ENCODE measurements at regions not wholly inside any gene's neighbourhood (a gene's known extent, or its start where the extent isn't known, plus 50 kb on each side); places are given as distances from the start of the nearest gene placed in this dataset.
A peak's percentile ranks its signal among the peaks of the same experiment; 100 is the strongest.

DNA sequence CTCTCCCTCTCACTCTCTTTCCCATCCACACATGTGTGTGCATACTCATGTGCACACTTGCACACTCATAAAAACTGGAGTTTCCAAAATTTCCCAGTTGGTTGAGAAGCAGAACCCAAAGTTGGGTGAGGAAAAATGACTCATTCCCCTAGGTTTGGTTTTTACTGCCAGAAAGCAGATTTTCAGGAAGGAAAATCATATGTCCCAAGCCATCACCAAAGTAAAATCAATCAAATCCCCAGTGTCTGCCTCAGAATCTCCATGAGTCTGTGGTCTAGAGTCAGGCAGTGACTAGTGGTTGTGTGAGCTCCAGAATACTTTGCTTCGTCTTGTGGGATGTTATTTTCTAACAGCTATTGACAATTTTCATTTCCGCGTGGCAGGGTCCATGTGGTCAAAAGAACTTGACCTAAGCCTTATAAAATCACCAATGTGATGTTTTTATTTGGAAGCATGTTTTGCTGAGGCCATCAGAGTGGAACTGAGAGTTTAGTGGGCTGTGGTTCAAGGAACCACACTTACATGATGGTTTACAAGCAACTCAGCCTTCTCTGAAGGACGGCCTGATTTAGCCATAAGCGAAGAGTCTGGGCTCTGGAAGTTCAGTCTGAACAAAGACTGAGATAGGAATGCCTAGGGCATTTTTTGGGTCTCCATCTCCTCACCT, 81.9 kb upstream of the CCN6 start:
- no peaks in the 10 kb centered on the region for H3K9me3 ChIP-seq (ENCODE audit: control insufficient read depth, low read length, poor library complexity, severe bottlenecking)
- no peak for DNase-seq
- ATAC-seq, result no peak
- Mint-ChIP-seq H3K4me1 (peaks cover 18% of the 10 kb centered on the region), H3K27me3 (peaks cover 12% of the 10 kb centered on the region), H3K4me3 (no peak overlapping the region), H3K27ac (peak overlapping the region; percentile 98), H3K36me3 (ENCODE audit: low read depth) (peaks cover 3% of the 10 kb centered on the region)

DNA sequence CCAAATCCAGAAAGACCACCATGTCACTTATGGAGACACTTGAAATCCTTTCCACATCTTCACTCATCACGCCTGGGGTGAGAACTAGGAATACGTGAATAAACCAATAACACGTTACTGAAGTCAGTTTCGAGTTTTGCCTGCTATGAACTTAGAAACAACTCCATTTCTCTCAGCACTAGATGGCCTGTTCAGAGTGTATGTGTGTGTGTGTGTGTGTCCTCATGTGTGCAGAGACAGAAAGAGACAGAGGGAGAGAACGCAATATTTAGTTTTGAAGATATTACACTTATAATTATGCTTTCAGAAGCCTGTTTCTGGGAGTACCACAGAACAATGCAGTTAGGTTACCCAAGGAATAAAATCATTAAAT, 81.2 kb upstream of the CCN6 start:
- Mint-ChIP-seq H3K27ac (peak overlapping the region; percentile 98), H3K4me1 (peaks cover 15% of the 10 kb centered on the region), H3K36me3 (ENCODE audit: low read depth) (peaks cover 3% of the 10 kb centered on the region), H3K27me3 (peaks cover 5% of the 10 kb centered on the region), H3K4me3 (peak overlapping the region; percentile 78)
- DNase-seq, result no peak
- H3K9me3 ChIP-seq (ENCODE audit: control insufficient read depth, low read length, poor library complexity, severe bottlenecking), result no peaks in the 10 kb centered on the region
- peak; percentile 15 for ATAC-seq

DNA sequence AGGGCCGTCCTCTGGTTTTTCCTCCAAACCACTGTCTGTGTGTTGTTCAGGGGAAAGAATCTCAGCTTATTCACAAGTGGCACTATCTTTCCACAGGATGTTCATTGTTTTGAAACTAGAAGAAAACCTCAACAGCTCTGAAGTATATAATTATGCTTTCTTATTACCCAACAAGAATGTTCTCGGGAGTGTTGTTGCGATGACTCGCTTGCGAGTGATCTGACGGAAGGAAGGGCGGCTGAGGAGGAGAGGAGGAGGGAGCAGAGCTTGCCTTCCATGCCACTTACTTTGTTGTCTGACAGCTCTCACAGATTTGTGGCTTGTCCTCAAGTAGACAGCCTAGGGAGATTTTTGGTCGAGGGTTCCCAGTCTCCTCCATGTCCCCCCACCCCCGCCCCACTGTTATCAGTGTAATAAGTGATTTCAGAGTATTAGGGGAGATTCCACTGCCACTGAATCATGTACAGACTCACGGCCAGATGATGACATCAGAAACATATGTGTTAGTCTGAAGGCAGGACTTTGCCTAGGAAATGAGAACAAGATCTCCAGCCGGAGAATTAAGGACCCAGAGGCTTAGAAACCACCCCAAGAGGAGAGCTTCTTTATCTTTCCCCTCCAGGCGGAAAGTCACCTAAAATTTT, 80.7 kb upstream of the CCN6 start:
- H3K4me3 Mint-ChIP-seq, result peak overlapping the region; percentile 78
- H3K9me3 ChIP-seq (ENCODE audit: control insufficient read depth, low read length, poor library complexity, severe bottlenecking), result no peaks in the 10 kb centered on the region
- peak in 2 of 3 donors; percentile 26 to 43 for DNase-seq
- H3K27me3 Mint-ChIP-seq, result peaks cover 5% of the 10 kb centered on the region
- H3K36me3 Mint-ChIP-seq (ENCODE audit: low read depth), result no peaks in the 10 kb centered on the region
- peak overlapping the region; percentile 98 for H3K27ac Mint-ChIP-seq
- peak; percentile 89 for ATAC-seq
- H3K4me1 Mint-ChIP-seq, result peaks cover 15% of the 10 kb centered on the region

DNA sequence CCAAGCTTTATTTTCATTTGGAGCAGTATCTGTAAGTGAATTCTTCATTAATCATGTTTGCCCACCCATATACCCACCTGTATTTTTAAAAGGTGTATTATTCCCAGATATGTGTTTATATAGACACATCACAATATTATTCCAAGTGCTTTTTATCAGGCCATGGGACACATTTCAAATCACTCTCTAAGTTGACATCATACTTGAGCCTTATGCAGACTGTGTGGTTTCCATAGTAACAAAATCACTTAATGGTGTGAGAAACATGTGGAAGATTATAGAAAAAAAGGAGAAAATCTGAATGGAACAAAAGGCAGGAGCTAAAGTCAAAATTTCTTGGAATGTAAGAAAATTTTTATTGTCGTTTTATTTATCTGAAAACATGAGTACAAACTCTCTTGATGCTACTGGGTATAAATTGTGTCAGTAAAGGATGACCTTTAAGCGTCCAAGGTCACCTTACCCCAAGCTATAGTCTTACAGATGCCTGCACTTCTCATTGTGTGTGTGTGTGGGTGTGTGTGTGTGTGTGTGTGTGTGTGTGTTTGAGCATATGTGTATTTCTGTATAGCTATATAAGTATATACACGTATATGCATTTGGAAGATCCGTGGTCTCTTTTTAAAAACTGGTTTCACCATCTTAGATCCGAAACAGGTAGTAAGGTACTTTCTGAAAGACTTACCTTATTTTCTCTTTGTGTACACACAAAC, 79.8 kb upstream of the CCN6 start:
- peak overlapping the region; percentile 78 for H3K4me3 Mint-ChIP-seq
- DNase-seq (no peak), ATAC-seq (no peak)
- H3K36me3 Mint-ChIP-seq (ENCODE audit: low read depth), result no peaks in the 10 kb centered on the region
- peaks cover 5% of the 10 kb centered on the region for H3K27me3 Mint-ChIP-seq
- peaks cover 15% of the 10 kb centered on the region for H3K4me1 Mint-ChIP-seq
- no peaks in the 10 kb centered on the region for H3K9me3 ChIP-seq (ENCODE audit: control insufficient read depth, low read length, poor library complexity, severe bottlenecking)
- H3K27ac Mint-ChIP-seq, result peak overlapping the region; percentile 98

DNA sequence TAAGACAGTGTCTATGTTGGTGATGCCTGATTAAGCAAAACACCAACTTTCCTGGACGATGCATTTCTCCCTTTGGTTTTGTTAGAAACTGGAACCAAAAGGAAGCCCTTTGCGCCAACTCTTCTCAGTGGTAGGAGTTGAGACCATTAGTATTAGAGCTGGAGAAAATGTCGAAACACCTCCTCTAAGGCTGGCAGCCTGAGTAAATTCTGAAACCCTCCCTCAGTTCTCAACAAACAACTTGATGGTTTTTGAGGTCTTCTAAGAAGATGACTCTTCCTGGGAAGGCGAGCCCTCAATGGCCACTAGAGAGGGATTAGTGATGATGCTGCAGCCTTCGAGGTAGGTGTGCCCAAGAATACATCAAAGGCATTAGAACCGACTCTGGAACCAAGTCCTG, 78.4 kb upstream of the CCN6 start:
- H3K36me3 Mint-ChIP-seq (ENCODE audit: low read depth), result no peaks in the 10 kb centered on the region
- DNase-seq, result no peak

DNA sequence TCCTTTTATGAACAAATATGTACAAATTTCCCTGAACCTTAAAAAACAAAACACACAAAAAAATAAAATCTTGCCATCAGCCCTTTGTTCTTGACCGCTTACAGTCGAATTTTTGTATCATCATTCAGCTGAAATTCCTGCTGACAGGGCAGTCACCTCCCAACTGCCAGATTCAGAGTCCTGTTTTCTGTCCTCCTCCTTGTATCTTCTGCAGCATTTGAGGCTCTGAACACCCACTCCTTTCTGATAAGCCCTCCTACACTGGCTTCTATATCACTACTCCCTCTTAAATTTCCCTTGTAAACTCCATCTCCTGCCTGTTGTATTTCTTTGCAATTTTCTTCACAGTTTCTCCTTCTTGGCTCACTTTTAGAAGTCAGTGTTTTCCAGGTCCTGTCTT, 77.8 kb upstream of the CCN6 start:
- Mint-ChIP-seq H3K4me3 (no peak overlapping the region), H3K27ac (no peak overlapping the region), H3K27me3 (no peaks in the 10 kb centered on the region), H3K36me3 (ENCODE audit: low read depth) (no peaks in the 10 kb centered on the region), H3K4me1 (peaks cover 22% of the 10 kb centered on the region)
- DNase-seq (no peak), ATAC-seq (no peak)
- H3K9me3 ChIP-seq (ENCODE audit: control insufficient read depth, low read length, poor library complexity, severe bottlenecking), result no peaks in the 10 kb centered on the region

More for the DNA sequence above, 78.4 kb upstream of the CCN6 start:
- Mint-ChIP-seq H3K4me1 (peaks cover 22% of the 10 kb centered on the region), H3K27ac (no peak overlapping the region), H3K27me3 (no peaks in the 10 kb centered on the region), H3K4me3 (no peak overlapping the region)
- no peaks in the 10 kb centered on the region for H3K9me3 ChIP-seq (ENCODE audit: control insufficient read depth, low read length, poor library complexity, severe bottlenecking)
- ATAC-seq, result no peak

DNA sequence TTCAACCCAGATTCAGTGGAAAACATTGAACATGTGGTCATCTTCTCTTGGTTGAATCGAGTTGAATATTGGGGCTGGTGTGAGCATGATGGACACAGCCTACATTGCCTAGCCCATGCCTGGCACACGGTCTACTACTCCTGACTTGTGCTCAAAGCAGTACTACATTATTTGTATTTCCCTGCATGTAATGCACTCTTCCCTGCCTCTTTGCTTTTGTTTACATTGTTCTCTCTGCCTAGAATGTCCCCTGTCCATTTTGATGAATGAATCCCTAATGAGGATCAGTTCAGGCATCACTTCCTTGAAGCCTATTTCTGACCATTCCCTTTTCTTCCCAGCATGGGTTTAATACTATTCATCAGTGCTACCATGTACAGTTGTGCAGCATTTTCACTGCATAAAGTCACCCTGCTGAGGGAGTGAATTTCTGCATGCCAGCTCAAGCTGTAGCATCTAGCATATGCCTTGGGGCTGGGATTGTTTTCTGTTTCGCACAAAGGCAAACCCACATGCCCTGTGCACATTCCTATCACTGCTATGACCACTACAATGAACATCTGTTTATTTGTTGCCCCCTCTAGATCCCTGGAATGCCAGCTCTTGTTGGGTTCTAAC, 75.3 kb upstream of the CCN6 start:
- no peak overlapping the region for H3K4me3 Mint-ChIP-seq
- no peak overlapping the region for H3K27ac Mint-ChIP-seq

DNA sequence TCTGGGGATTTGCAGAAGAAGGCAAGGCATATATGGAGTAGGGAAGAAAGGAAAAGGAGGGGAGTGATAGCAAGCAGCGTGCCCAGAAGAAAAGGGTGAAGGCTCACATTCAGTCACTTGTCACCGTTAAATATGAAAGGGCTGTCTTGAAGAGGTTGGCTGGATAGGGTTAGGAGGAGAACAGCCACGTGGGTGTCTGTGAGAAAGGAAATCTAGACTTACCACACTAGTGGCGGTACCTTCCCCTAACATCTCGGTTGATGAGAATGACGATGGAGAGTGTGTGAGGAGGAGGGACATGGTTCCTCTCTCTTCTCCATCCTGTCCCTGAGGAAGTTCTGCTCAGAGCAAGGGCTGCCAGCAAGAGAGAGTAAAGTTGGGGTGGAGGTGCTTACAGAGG, 74.3 kb upstream of the CCN6 start:
- ATAC-seq, result peak; percentile 54
- no peak for DNase-seq
- Mint-ChIP-seq H3K27me3 (no peaks in the 10 kb centered on the region), H3K4me3 (no peak overlapping the region), H3K4me1 (peaks cover 22% of the 10 kb centered on the region), H3K27ac (no peak overlapping the region), H3K36me3 (ENCODE audit: low read depth) (no peaks in the 10 kb centered on the region)
- no peaks in the 10 kb centered on the region for H3K9me3 ChIP-seq (ENCODE audit: control insufficient read depth, low read length, poor library complexity, severe bottlenecking)

More for the DNA sequence above, 75.3 kb upstream of the CCN6 start:
- DNase-seq (no peak), ATAC-seq (no peak)
- Mint-ChIP-seq H3K27me3 (no peaks in the 10 kb centered on the region), H3K4me1 (peaks cover 19% of the 10 kb centered on the region), H3K36me3 (ENCODE audit: low read depth) (no peaks in the 10 kb centered on the region)
- no peaks in the 10 kb centered on the region for H3K9me3 ChIP-seq (ENCODE audit: control insufficient read depth, low read length, poor library complexity, severe bottlenecking)

DNA sequence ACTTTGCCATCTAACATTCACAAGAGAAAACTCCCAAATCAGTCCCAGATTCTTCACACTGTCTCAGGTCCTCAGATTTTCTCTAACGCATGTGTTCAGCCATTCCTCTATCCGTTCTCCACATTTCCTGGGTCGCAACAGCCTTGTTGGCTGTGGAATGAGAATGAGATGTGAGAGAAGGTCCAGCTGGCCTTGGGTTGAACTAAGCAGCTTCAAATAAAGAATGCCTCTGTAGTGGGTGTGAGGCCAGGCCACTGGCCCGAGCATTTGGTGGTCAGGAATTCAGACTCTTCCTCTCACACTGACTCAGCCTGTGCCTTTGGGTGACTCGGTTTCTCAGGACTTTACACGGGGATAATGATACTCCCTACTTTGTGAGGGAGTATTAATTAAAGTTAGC, 73.8 kb upstream of the CCN6 start:
- Mint-ChIP-seq H3K4me3 (no peak overlapping the region), H3K4me1 (peaks cover 25% of the 10 kb centered on the region), H3K27me3 (no peaks in the 10 kb centered on the region), H3K27ac (no peak overlapping the region), H3K36me3 (ENCODE audit: low read depth) (no peaks in the 10 kb centered on the region)
- ATAC-seq, result no peak
- no peaks in the 10 kb centered on the region for H3K9me3 ChIP-seq (ENCODE audit: control insufficient read depth, low read length, poor library complexity, severe bottlenecking)
- no peak for DNase-seq

DNA sequence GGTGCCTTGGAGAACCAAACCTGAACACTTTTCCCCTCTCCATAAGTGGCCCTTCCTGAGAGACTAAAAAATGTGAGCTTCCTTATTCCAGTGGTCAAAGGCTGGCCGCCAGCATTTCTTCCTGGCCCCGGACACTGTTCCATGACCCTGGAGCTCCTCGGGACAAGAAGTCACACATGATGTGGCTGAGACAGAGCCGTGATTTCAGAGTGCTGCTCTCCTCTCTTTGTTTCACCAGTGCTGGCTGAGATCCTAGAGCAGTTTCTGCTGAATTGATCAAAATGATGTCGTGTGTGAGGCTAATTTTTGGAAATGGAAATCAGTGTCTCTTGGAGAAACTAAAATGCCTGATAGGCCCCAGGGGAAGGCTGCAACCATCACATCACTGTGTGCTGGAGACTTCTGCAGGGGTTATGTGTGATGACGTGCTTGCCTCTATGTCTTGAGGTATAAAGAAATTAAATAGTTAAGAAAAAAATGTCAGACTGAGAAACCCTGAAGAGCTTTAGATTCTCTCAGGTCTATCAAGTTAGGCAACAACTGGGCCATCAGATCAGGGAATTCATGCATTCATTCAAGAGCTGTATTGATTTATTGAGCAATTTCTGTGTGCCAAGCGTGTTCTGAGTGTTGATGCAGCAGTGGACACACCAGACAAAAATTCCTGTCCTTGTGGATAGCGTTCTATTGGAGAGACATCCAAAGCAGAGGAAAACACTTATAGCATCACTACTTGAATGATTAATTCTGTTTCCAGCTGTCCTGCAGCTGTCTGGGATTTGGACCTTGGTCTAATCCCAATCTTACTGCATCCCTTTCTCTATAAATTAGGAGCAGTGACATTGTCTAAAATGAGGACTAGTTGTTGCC, 72.7 kb upstream of the CCN6 start:
- no peak for ATAC-seq
- H3K4me3 Mint-ChIP-seq, result no peak overlapping the region
- no peaks in the 10 kb centered on the region for H3K27me3 Mint-ChIP-seq
- H3K27ac Mint-ChIP-seq, result no peak overlapping the region
- no peaks in the 10 kb centered on the region for H3K9me3 ChIP-seq (ENCODE audit: control insufficient read depth, low read length, poor library complexity, severe bottlenecking)
- H3K36me3 Mint-ChIP-seq (ENCODE audit: low read depth), result no peaks in the 10 kb centered on the region
- H3K4me1 Mint-ChIP-seq, result peaks cover 27% of the 10 kb centered on the region
- DNase-seq, result no peak

DNA sequence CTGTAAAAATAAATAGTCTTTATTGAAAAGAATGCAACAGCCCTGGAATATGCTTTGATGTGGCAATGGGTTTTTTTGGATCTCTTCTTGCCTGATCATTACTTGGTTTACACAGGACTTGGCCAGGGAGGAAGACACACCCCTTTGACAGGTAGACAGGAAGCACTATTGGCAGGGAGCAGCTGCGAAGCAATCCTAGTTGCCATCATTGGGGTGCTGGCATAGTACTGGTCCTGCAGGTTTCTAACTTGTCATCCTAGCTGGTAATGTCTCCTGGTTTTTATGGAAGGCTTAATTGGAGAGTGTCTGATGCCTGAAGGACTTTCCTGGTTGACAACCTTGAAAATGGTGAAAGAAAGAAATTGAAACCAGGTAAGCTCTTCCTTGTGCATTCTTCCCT, 71.2 kb upstream of the CCN6 start:
- H3K36me3 Mint-ChIP-seq (ENCODE audit: low read depth), result no peaks in the 10 kb centered on the region
- H3K4me1 Mint-ChIP-seq, result peaks cover 27% of the 10 kb centered on the region
- DNase-seq, result no peak
- no peaks in the 10 kb centered on the region for H3K9me3 ChIP-seq (ENCODE audit: control insufficient read depth, low read length, poor library complexity, severe bottlenecking)
- H3K4me3 Mint-ChIP-seq, result peak overlapping the region; percentile 4
- no peak for ATAC-seq
- peak overlapping the region; percentile 27 for H3K27ac Mint-ChIP-seq
- H3K27me3 Mint-ChIP-seq, result no peaks in the 10 kb centered on the region

DNA sequence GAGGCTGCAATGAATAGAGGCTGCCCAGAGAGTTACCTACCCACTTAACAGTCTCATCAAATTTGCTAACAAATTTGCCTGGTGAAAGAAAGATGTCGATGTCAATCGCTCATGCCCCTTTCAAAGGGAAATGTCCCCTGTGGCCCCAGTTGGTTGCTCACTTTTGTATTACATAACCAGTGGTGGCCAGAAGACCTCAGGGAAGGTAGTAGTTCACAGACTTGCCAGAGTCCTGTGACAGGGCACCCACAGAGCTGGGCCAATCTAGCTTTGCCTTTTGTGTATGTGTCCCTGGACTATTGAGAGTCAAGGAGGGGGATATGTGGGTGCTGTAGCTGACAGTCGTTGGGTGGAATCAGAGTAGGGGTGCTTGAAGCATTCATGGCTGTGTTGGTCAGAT, 70.7 kb upstream of the CCN6 start:
- H3K27ac Mint-ChIP-seq, result peak overlapping the region; percentile 27
- no peaks in the 10 kb centered on the region for H3K36me3 Mint-ChIP-seq (ENCODE audit: low read depth)
- DNase-seq (no peak), ATAC-seq (no peak)
- H3K27me3 Mint-ChIP-seq, result no peaks in the 10 kb centered on the region
- H3K9me3 ChIP-seq (ENCODE audit: control insufficient read depth, low read length, poor library complexity, severe bottlenecking), result no peaks in the 10 kb centered on the region
- no peak overlapping the region for H3K4me3 Mint-ChIP-seq
- H3K4me1 Mint-ChIP-seq, result peaks cover 27% of the 10 kb centered on the region

DNA sequence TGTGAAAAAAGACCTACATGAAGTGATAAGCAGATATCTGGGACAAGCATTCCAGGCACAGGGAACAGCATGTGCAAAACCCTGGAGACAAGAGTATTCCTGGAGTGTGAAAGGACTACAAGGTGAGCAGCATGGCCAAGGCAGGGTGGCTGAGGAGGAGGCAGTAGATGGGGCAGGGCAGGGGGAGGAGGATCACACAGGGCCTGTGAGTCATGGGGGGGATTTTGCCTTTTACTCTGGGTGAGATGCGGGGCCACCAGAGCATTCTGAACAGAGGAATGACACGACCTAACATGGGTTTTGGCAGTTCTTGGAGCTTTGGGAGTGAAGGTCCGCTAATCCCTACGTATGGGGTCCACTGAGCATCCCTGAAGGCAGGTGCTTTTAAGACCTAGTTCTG, 69.8 kb upstream of the CCN6 start:
- no peaks in the 10 kb centered on the region for H3K9me3 ChIP-seq (ENCODE audit: control insufficient read depth, low read length, poor library complexity, severe bottlenecking)
- DNase-seq (no peak), ATAC-seq (no peak)
- Mint-ChIP-seq H3K36me3 (ENCODE audit: low read depth) (no peaks in the 10 kb centered on the region), H3K4me1 (peaks cover 33% of the 10 kb centered on the region), H3K27me3 (no peaks in the 10 kb centered on the region), H3K4me3 (no peak overlapping the region), H3K27ac (peak overlapping the region; percentile 9)

Measured in T-helper 17 cell (primary cell).